SK-N-SH treated with all-trans-retinoic acid at 6 μM for 48 hours (cell line): ENCODE measurements at regions not wholly inside any gene's neighbourhood (a gene's known extent, or its start where the extent isn't known, plus 50 kb on each side); places are given as distances from the start of the nearest gene placed in this dataset.

Experiments used
- CSDC2 ChIP-seq: fragments of 250-450 bp; sonication (Bioruptor Pico); IDR thresholded peaks from 2 replicates; pipeline ENCODE4 v1.5.0; 2020; ENCODE audit warnings: mild to moderate bottlenecking, moderate library complexity
- CSRNP3 ChIP-seq: fragments of 250-450 bp; sonication (Bioruptor Pico); IDR thresholded peaks from 2 replicates; pipeline ENCODE4 v1.5.1; 2021; ENCODE audit warnings: mild to moderate bottlenecking, moderate library complexity
- GLIS3 ChIP-seq: fragments of 250-450 bp; sonication (Bioruptor Pico); IDR thresholded peaks from 2 replicates; pipeline ENCODE4 v1.5.0; 2020; ENCODE audit warnings: mild to moderate bottlenecking, moderate library complexity

- no peak for TF ChIP-seq CSDC2 (CRISPR knock-in tag)
- no peak for TF ChIP-seq GLIS3 (CRISPR knock-in tag)
- no peak for TF ChIP-seq CSRNP3 (CRISPR knock-in tag)
These were observed 156.1 kb upstream of the LRFN2 start for GRCh38 chr6:40743226-40743625.
